Tibial nerve (tissue), 4 donors: ENCODE measurements at regions not wholly inside any gene's neighbourhood (a gene's known extent, or its start where the extent isn't known, plus 50 kb on each side); places are given as distances from the start of the nearest gene placed in this dataset.
"Not testable (repeated sequence)": the region's sequence is repeated elsewhere in the genome, so short reads cannot be mapped to it uniquely, and the experiment has no call there.

Source experiments
- DNase-seq, 2 donors: peaks; one replicate each; pipeline ENCODE4 v3.0.0-alpha.2; 2019; ENCODE audit warnings: low spot score in 2 of 2
- H3K27ac ChIP-seq, 4 donors: fragments of 200-600 bp; sonication (generic) in 3 of 4; one replicate each; pipeline ENCODE4 v1.5.1; 2017 to 2019; ENCODE audit warnings: mild to moderate bottlenecking in 1 of 4
- H3K27me3 ChIP-seq, 2 donors: fragments of 200-600 bp; sonication (generic) in 1 of 2; one replicate each; pipeline versions ENCODE4 v1.5.1 to v1.6.0; 2017 to 2019
- H3K36me3 ChIP-seq, 3 donors: fragments of 200-600 bp; sonication (generic); one replicate each; pipeline ENCODE4 v1.5.1; 2018 to 2019
- H3K4me1 ChIP-seq, 4 donors: fragments of 200-600 bp; sonication (generic) in 3 of 4; one replicate each; pipeline ENCODE4 v1.5.1; 2017 to 2019
- H3K4me3 ChIP-seq, 4 donors: fragments of 200-600 bp; sonication (generic) in 3 of 4; one replicate each; pipeline ENCODE4 v1.5.1; 2017 to 2019; ENCODE audit warnings: mild to moderate bottlenecking in 1 of 4, moderate library complexity in 1 of 4
- H3K9me3 ChIP-seq, 4 donors: fragments of 200-600 bp; sonication (generic) in 3 of 4; one replicate each; pipeline ENCODE4 v1.5.1; 2017 to 2019
- CTCF ChIP-seq, 5 experiments: fragments of 200-600 bp in 3 of 5; fragments of 450-650 bp in 2 of 5; sonication (generic) in 3 of 5; IDR thresholded peaks; one replicate each; pipeline ENCODE4 v1.5.1; 2016 to 2019; ENCODE audit warnings: antibody characterized with exemption in 5 of 5, mild to moderate bottlenecking in 3 of 5, moderate library complexity in 2 of 5
- EP300 ChIP-seq, 2 donors: sonication (generic); formaldehyde crosslinking; IDR thresholded peaks; one replicate each; pipeline ENCODE4 v1.6.1; 2017; ENCODE audit warnings: antibody characterized with exemption in 2 of 2, mild to moderate bottlenecking in 1 of 2
- POLR2A ChIP-seq, 2 donors: fragments of 450-650 bp; IDR thresholded peaks; one replicate each; pipeline ENCODE4 v1.6.1; 2017; ENCODE audit warnings: antibody characterized with exemption in 2 of 2, mild to moderate bottlenecking in 2 of 2, moderate library complexity in 2 of 2
- WGBS, 2 donors: methylation state at CpG; one replicate each; pipeline ENCODE4 v1.1.5; 2018; 5-methylcytosine and 5-hydroxymethylcytosine counted together

- H3K36me3 ChIP-seq = peaks cover 0 to 8% (median 0%) of the 10 kb centered on the region in 3 donors
- no peak for TF ChIP-seq POLR2A (IDR thresholded peaks at IDR 0.05)
- TF ChIP-seq CTCF (IDR thresholded peaks at IDR 0.05) = no peak
- no peak for TF ChIP-seq EP300 (IDR thresholded peaks at IDR 0.05)
- no peak overlapping the region for H3K4me3 ChIP-seq
- no peaks in the 10 kb centered on the region for H3K27me3 ChIP-seq
- no peak overlapping the region for H3K27ac ChIP-seq
- DNase-seq = no peak
- whole genome bisulfite sequencing, 2 donors = 90 to 91% methylated on average over 19 of the region's 19 CpGs
- H3K9me3 ChIP-seq = peaks cover 0 to 10% (median 0%) of the 10 kb centered on the region in 4 donors
- no peaks in the 10 kb centered on the region for H3K4me1 ChIP-seq
Measured at GRCh38 chr4:9600246-9600645, 156.0 kb downstream of the DEFB131A start.

GRCh38 chr4:9602389-9602914, 158.2 kb downstream of the DEFB131A start:
- Histone ChIP-seq H3K36me3 (no peaks in the 10 kb centered on the region), H3K4me3 (no peak overlapping the region), H3K27me3 (no peaks in the 10 kb centered on the region), H3K9me3 (no peaks in the 10 kb centered on the region), H3K27ac (no peak overlapping the region), H3K4me1 (no peaks in the 10 kb centered on the region)
- WGBS, 2 donors = 69 to 81% methylated on average over 18 of the region's 18 CpGs
- DNase-seq = no peak
- no peak for TF ChIP-seq CTCF (IDR thresholded peaks at IDR 0.05)
- no peak for TF ChIP-seq POLR2A (IDR thresholded peaks at IDR 0.05)
- no peak for TF ChIP-seq EP300 (IDR thresholded peaks at IDR 0.05)

GRCh38 chr4:9604031-9604892, 160.0 kb downstream of the DEFB131A start:
- 25 to 29% methylated on average over 16 to 17 of the region's 17 CpGs for WGBS, 2 donors
- H3K4me1 ChIP-seq, H3K36me3 ChIP-seq, H3K9me3 ChIP-seq, H3K27me3 ChIP-seq, H3K27ac ChIP-seq: not testable (repeated sequence)
- peak overlapping the region in 1 of 4 donors; percentile 17 for H3K4me3 ChIP-seq
- peak in 1 of 2 donors; percentile 11 for DNase-seq

- DNase-seq, H3K36me3 ChIP-seq, H3K4me3 ChIP-seq, H3K27me3 ChIP-seq, H3K27ac ChIP-seq, H3K9me3 ChIP-seq, H3K4me1 ChIP-seq: not testable (repeated sequence)
- WGBS, 2 donors = 59 to 83% methylated on average over 5 of the region's 5 CpGs
Measured at GRCh38 chr4:9604893-9605190, 160.6 kb downstream of the DEFB131A start.

GRCh38 chr4:9608300-9608699, 164.1 kb downstream of the DEFB131A start:
- TF ChIP-seq EP300 (IDR thresholded peaks at IDR 0.05) = no peak
- TF ChIP-seq CTCF (IDR thresholded peaks at IDR 0.05) = no peak
- TF ChIP-seq POLR2A (IDR thresholded peaks at IDR 0.05) = no peak
- Histone ChIP-seq H3K36me3 (no peaks in the 10 kb centered on the region), H3K4me1 (no peaks in the 10 kb centered on the region), H3K27me3 (no peaks in the 10 kb centered on the region), H3K9me3 (peaks cover 0 to 3% (median 0%) of the 10 kb centered on the region in 4 donors), H3K4me3 (no peak overlapping the region), H3K27ac (no peak overlapping the region)
- DNase-seq = no peak
- WGBS, 2 donors = 84 to 85% methylated on average over 4 of the region's 4 CpGs

- H3K36me3 ChIP-seq, H3K27me3 ChIP-seq, DNase-seq, H3K9me3 ChIP-seq, H3K4me3 ChIP-seq, H3K4me1 ChIP-seq, H3K27ac ChIP-seq: not testable (repeated sequence)
- 84 to 86% methylated on average over 2 of the region's 2 CpGs for WGBS, 2 donors
Measured at GRCh38 chr4:9610321-9610720, 166.1 kb downstream of the DEFB131A start.
